Activated T-helper 9 cell treated with anti-CD3 and anti-CD28 coated beads, Interleukin-2, amount 50 U/mL, for 16 hours (primary cell): ENCODE measurements at regions not wholly inside any gene's neighbourhood (a gene's known extent, or its start where the extent isn't known, plus 50 kb on each side); places are given as distances from the start of the nearest gene placed in this dataset.

Source experiments
- DNase-seq: peaks from one replicate; pipeline ENCODE4 v3.0.0-alpha.2; 2020; ENCODE audit warnings: low read depth

GRCh38 chr16:77592021-77592420 lies 130.3 kb upstream of the NUDT7 start:
- DNase-seq = no peak

GRCh38 chr16:77594057-77594456 lies 128.3 kb upstream of the NUDT7 start:
- DNase-seq = no peak

- DNase-seq = no peak
These were observed 127.3 kb upstream of the NUDT7 start for GRCh38 chr16:77594799-77595596.

- DNase-seq = no peak
These were observed 126.1 kb upstream of the NUDT7 start for GRCh38 chr16:77596261-77596660.

GRCh38 chr16:77599793-77600415 lies 122.4 kb upstream of the NUDT7 start:
- DNase-seq = no peak

GRCh38 chr16:77600555-77600954 lies 121.8 kb upstream of the NUDT7 start:
- no peak for DNase-seq

GRCh38 chr16:77603656-77604055 lies 118.7 kb upstream of the NUDT7 start:
- no peak for DNase-seq

GRCh38 chr16:77610496-77610895 lies 111.8 kb upstream of the NUDT7 start:
- DNase-seq = no peak

GRCh38 chr16:77611386-77611785 lies 110.9 kb upstream of the NUDT7 start:
- no peak for DNase-seq

- DNase-seq = no peak
These were observed 109.7 kb upstream of the NUDT7 start for GRCh38 chr16:77612596-77612995.

GRCh38 chr16:77613095-77613494 lies 109.2 kb upstream of the NUDT7 start:
- no peak for DNase-seq

GRCh38 chr16:77617553-77617952 lies 104.8 kb upstream of the NUDT7 start:
- no peak for DNase-seq

GRCh38 chr16:77617996-77618395 lies 104.3 kb upstream of the NUDT7 start:
- DNase-seq = no peak

GRCh38 chr16:77618951-77619350 lies 103.4 kb upstream of the NUDT7 start:
- no peak for DNase-seq

- no peak for DNase-seq
These were observed 98.2 kb upstream of the NUDT7 start for GRCh38 chr16:77624085-77624484.

GRCh38 chr16:77636615-77637014 lies 85.7 kb upstream of the NUDT7 start:
- no peak for DNase-seq

GRCh38 chr16:77637940-77638339 lies 84.4 kb upstream of the NUDT7 start:
- no peak for DNase-seq

GRCh38 chr16:77643176-77643575 lies 79.1 kb upstream of the NUDT7 start:
- no peak for DNase-seq

- no peak for DNase-seq
These were observed 76.5 kb upstream of the NUDT7 start for GRCh38 chr16:77645764-77646163.

GRCh38 chr16:77647726-77648125 lies 74.6 kb upstream of the NUDT7 start:
- no peak for DNase-seq

GRCh38 chr16:77650761-77651160 lies 71.6 kb upstream of the NUDT7 start:
- no peak for DNase-seq

- no peak for DNase-seq
These were observed 69.9 kb upstream of the NUDT7 start for GRCh38 chr16:77652399-77652798.

- DNase-seq = no peak
These were observed 65.3 kb upstream of the NUDT7 start for GRCh38 chr16:77657016-77657415.

- no peak for DNase-seq
These were observed 62.0 kb upstream of the NUDT7 start for GRCh38 chr16:77660311-77660710.
